DOHH2 (cell line): ENCODE measurements at regions not wholly inside any gene's neighbourhood (a gene's known extent, or its start where the extent isn't known, plus 50 kb on each side); places are given as distances from the start of the nearest gene placed in this dataset.

Source experiments
- H3F3A ChIP-seq: fragments of 200-600 bp; sonication (generic), shearing (Covaris generic); 2 replicates; pipeline ENCODE4 v1.6.0; 2016; ENCODE audit warnings: antibody characterized with exemption, mild to moderate bottlenecking; ENCODE audit not compliant: control insufficient read depth, insufficient read depth
- H3K27ac ChIP-seq: fragments of 200-600 bp; sonication (generic); 2 replicates; pipeline ENCODE4 v1.5.1; 2014; ENCODE audit warnings: low read depth, mild to moderate bottlenecking, low read length, moderate library complexity
- H3K27me3 ChIP-seq: fragments of 200-600 bp; sonication (generic); 2 replicates; pipeline ENCODE4 v1.6.1; 2014; ENCODE audit warnings: mild to moderate bottlenecking, low read length, mixed read lengths; ENCODE audit not compliant: control insufficient read depth
- H3K36me3 ChIP-seq: fragments of 200-600 bp; sonication (generic); 2 replicates; pipeline ENCODE4 v1.6.1; 2014; ENCODE audit warnings: mild to moderate bottlenecking, low read length, moderate library complexity, mixed read lengths; ENCODE audit not compliant: control insufficient read depth
- H3K4me1 ChIP-seq: fragments of 200-600 bp; sonication (generic); 2 replicates; pipeline ENCODE4 v1.6.1; 2014; ENCODE audit warnings: mild to moderate bottlenecking, low read length, mixed read lengths; ENCODE audit not compliant: control insufficient read depth
- H3K4me2 ChIP-seq: fragments of 200-600 bp; sonication (generic); 2 replicates; pipeline ENCODE4 v1.6.0; 2014; ENCODE audit warnings: mild to moderate bottlenecking, low read length, moderate library complexity
- H3K4me3 ChIP-seq: fragments of 200-600 bp; sonication (generic); 2 replicates; pipeline ENCODE4 v1.5.1; 2014; ENCODE audit warnings: mild to moderate bottlenecking, low read length, mixed read lengths
- H3K79me2 ChIP-seq: fragments of 200-600 bp; sonication (generic); 2 replicates; pipeline ENCODE4 v1.6.1; 2014; ENCODE audit warnings: mild to moderate bottlenecking, low read length, mixed read lengths; ENCODE audit not compliant: control insufficient read depth
- H3K9me2 ChIP-seq: fragments of 200-600 bp; sonication (generic); replicated peaks from 2 replicates; pipeline ENCODE4 v1.6.1; 2014; ENCODE audit warnings: mild to moderate bottlenecking, low read length, mixed read lengths; ENCODE audit not compliant: control insufficient read depth
- H3K9me3 ChIP-seq: fragments of 200-600 bp; sonication (generic); 2 replicates; pipeline ENCODE4 v1.6.1; 2014; ENCODE audit warnings: antibody characterized with exemption, low read length, mixed read lengths; ENCODE audit not compliant: control insufficient read depth, insufficient read depth
- H4K20me1 ChIP-seq: fragments of 200-600 bp; sonication (generic); 2 replicates; pipeline ENCODE4 v1.6.0; 2014; ENCODE audit warnings: low read depth, mild to moderate bottlenecking, antibody characterized with exemption, low read length, moderate library complexity; ENCODE audit not compliant: control insufficient read depth, insufficient read depth
- EZH2phosphoT487 ChIP-seq: fragments of 200-600 bp; sonication (generic); IDR thresholded peaks from 2 replicates; pipeline ENCODE4 v1.6.1; 2017; ENCODE audit warnings: borderline replicate concordance, mild to moderate bottlenecking, antibody characterized with exemption, low read length, moderate library complexity, mixed read lengths
- TF ChIP-seq, protein P1 (sequence below): fragments of 200-600 bp; sonication (generic); IDR thresholded peaks from one replicate; pipeline ENCODE4 v1.5.1; 2014; ENCODE audit warnings: antibody characterized with exemption, mild to moderate bottlenecking, low read depth, low read length; ENCODE audit not compliant: poor library complexity, severe bottlenecking

DNA sequence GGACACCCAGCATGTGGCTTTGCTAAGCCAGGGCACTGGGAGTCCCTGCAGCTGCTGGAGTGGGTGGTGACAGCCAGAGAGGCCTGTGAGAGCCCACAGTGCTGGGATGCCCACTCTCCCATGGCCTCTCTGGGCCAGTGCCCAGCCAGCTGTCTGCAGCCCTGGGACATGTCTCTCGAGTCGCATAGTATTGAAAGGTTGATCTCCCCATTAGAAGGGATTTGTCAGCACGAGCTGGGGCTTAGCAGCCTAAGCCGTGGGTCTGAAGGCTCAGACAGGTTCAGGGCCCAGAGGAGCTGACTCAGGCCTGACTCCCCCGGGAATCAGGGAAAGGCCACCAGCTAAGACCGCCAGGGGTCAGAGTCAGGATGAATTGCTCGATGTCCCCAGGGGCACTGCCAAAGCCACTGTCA lies 53.5 kb downstream of the FOXD2 start:
- Histone ChIP-seq H3K79me2 (no peaks in the 10 kb centered on the region), H3K4me2 (no peak overlapping the region), H3F3A (no peaks in the 10 kb centered on the region), H3K9me2 (no peaks in the 10 kb centered on the region), H4K20me1 (no peaks in the 10 kb centered on the region), H3K36me3 (no peaks in the 10 kb centered on the region), H3K9me3 (no peaks in the 10 kb centered on the region), H3K27ac (no peak overlapping the region), H3K27me3 (peaks cover 20% of the 10 kb centered on the region), H3K4me1 (no peaks in the 10 kb centered on the region), H3K4me3 (no peak overlapping the region)
- TF ChIP-seq, protein P1, sequence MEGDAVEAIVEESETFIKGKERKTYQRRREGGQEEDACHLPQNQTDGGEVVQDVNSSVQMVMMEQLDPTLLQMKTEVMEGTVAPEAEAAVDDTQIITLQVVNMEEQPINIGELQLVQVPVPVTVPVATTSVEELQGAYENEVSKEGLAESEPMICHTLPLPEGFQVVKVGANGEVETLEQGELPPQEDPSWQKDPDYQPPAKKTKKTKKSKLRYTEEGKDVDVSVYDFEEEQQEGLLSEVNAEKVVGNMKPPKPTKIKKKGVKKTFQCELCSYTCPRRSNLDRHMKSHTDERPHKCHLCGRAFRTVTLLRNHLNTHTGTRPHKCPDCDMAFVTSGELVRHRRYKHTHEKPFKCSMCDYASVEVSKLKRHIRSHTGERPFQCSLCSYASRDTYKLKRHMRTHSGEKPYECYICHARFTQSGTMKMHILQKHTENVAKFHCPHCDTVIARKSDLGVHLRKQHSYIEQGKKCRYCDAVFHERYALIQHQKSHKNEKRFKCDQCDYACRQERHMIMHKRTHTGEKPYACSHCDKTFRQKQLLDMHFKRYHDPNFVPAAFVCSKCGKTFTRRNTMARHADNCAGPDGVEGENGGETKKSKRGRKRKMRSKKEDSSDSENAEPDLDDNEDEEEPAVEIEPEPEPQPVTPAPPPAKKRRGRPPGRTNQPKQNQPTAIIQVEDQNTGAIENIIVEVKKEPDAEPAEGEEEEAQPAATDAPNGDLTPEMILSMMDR: no peak
- TF ChIP-seq EZH2phosphoT487: no peak

DNA sequence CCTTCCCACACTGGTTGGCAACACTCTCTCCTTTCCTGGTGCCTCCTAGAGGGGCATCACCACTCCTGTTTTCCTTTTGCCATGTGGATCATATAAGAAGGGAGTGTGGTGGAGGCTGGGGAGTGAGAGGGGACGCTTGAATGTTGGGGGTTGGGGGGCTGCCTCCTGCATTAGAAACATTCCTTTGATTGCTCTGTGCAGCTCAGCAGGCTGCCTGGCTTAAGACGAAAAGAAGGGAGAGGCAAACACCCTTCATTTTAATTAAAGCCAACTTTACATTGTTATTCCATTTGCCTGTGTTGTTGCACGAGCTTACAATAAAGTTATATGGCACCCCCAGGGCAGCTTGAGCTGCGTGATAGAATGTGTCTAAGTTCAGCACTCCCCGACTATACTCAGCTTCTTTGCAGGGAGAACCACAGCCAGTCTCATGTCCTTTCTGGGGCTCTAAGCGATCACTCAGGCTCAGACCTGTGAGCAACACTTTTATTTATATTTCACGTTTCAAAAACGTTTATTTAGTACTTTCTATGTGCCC lies 57.4 kb downstream of the FOXD2 start:
- Histone ChIP-seq H3K27ac (no peak overlapping the region), H3K4me1 (no peaks in the 10 kb centered on the region), H3F3A (no peaks in the 10 kb centered on the region), H3K9me2 (no peaks in the 10 kb centered on the region), H3K9me3 (no peaks in the 10 kb centered on the region), H3K79me2 (no peaks in the 10 kb centered on the region), H3K27me3 (peaks cover 18% of the 10 kb centered on the region), H4K20me1 (no peaks in the 10 kb centered on the region), H3K36me3 (no peaks in the 10 kb centered on the region), H3K4me3 (no peak overlapping the region), H3K4me2 (no peak overlapping the region)
- no peak for TF ChIP-seq EZH2phosphoT487
- TF ChIP-seq, protein P1: no peak

DNA sequence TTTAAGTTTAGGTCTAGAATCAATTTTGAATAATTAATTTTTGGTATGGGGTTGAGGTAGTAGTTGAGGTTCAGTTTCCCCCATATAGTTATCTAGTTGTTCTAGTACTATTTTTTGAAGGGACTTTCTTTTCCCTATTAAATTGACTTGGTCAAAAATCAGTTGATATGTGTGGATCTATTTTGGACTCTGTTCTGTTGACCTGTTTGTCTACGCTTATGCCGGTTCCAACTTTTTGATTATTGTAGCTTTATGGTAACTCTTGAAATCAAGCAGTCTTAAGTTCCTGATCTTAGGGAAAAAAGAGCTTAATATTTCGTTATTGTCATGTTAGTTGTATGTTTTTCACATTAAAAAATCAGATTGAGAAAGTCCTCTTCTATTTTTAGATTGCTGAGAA lies 60.7 kb downstream of the FOXD2 start:
- Histone ChIP-seq H3K4me2 (no peak overlapping the region), H3K36me3 (no peaks in the 10 kb centered on the region), H4K20me1 (no peaks in the 10 kb centered on the region), H3K4me1 (no peaks in the 10 kb centered on the region), H3K4me3 (no peak overlapping the region), H3K9me2 (no peaks in the 10 kb centered on the region), H3K79me2 (no peaks in the 10 kb centered on the region), H3K9me3 (no peaks in the 10 kb centered on the region), H3K27ac (no peak overlapping the region), H3K27me3 (peaks cover 22% of the 10 kb centered on the region), H3F3A (no peaks in the 10 kb centered on the region)
- TF ChIP-seq, protein P1: no peak
- no peak for TF ChIP-seq EZH2phosphoT487
